ENCODE measurements at regions not wholly inside any gene's neighbourhood (a gene's known extent, or its start where the extent isn't known, plus 50 kb on each side); places are given as distances from the start of the nearest gene placed in this dataset.

GRCh38 chr20:4470375-4470774, 215.9 kb upstream of the PRNP start:
- no peak overlapping the region for H2AFZ ChIP-seq (ENCODE audit: low read depth, low read length)
- POLR2A ChIA-PET, result no interaction called here
- peaks cover 0 to 10% of the 10 kb centered on the region in 2 experiments for H3K27me3 ChIP-seq (ENCODE audit: control insufficient read depth in 2 of 2, insufficient read depth in 2 of 2, low read length in 2 of 2)
- H3K9ac ChIP-seq (replicated peaks; ENCODE audit: extremely low read depth, insufficient read depth, low read length), result no peak overlapping the region
- dilution Hi-C loops (cut with MboI; ENCODE audit: extremely low pct_ligation_motif_present, low sequenced_read_pairs) (no loop called here), intact Hi-C loops (cut with micrococcal nuclease) (no loop called here)
- no peak overlapping the region for H3K27ac ChIP-seq (ENCODE audit: insufficient read depth, low read depth, low read length)
- no peak overlapping the region for H3K4me3 ChIP-seq (replicated peaks in 1 of 3; ENCODE audit: insufficient read depth in 1 of 3, low read depth in 1 of 3, low read length in 3 of 3)
- CTCF ChIA-PET, result no interaction called here
- H3K4me2 ChIP-seq (ENCODE audit: insufficient read depth, low read length), result no peak overlapping the region
- BruUV-seq (replicated peaks), result no TSS peak
- FAIRE-seq (no peak), DNase-seq (ENCODE audit: low read depth, low spot score) (no peak)
- no peaks in the 10 kb centered on the region for H3K79me2 ChIP-seq (ENCODE audit: control insufficient read depth, insufficient read depth, low read length)
- H3K4me1 ChIP-seq (ENCODE audit: control insufficient read depth, extremely low read depth, insufficient read depth, low read length), result no peaks in the 10 kb centered on the region
- no peaks in the 10 kb centered on the region for H3K9me3 ChIP-seq (replicated peaks; ENCODE audit: control insufficient read depth, insufficient read depth, low read length)
- H4K20me1 ChIP-seq (replicated peaks; ENCODE audit: control insufficient read depth, extremely low read depth, insufficient read depth, low read length), result no peaks in the 10 kb centered on the region
- TF ChIP-seq POLR2AphosphoS5 (IDR thresholded peaks at IDR 0.05; ENCODE audit: insufficient read depth, low read depth, low read length) (no peak), EZH2 (IDR thresholded peaks at IDR 0.05; ENCODE audit: borderline replicate concordance, low read depth, low read length, severe bottlenecking) (no peak), FOS (IDR thresholded peaks at IDR 0.05; ENCODE audit: borderline replicate concordance, insufficient read depth, low read length) (no peak), MYC (IDR thresholded peaks at IDR 0.05; ENCODE audit: low read depth, low read length) (no peak), JUN (IDR thresholded peaks at IDR 0.05; ENCODE audit: borderline replicate concordance, insufficient read depth, insufficient read length, low read depth) (no peak), CTCF (IDR thresholded peaks at IDR 0.05; ENCODE audit: extremely low read depth in 1 of 2, insufficient read depth in 1 of 2, low read depth in 1 of 2, low read length in 2 of 2) (no peak), MAX (IDR thresholded peaks at IDR 0.05; ENCODE audit: insufficient read depth, insufficient read length) (no peak), GATA2 (IDR thresholded peaks at IDR 0.05; ENCODE audit: insufficient read depth, insufficient read length, low read depth, low read length) (no peak), POLR2A (IDR thresholded peaks at IDR 0.05; ENCODE audit: low read depth, low read length) (no peak)
- H3K36me3 ChIP-seq (ENCODE audit: control insufficient read depth in 2 of 2, extremely low read depth in 1 of 2, insufficient read depth in 2 of 2, low read length in 2 of 2), result no peaks in the 10 kb centered on the region
- H3K9me1 ChIP-seq (replicated peaks; ENCODE audit: control insufficient read depth, extremely low read depth, insufficient read depth, low read length), result no peaks in the 10 kb centered on the region
